CD14-positive monocyte (primary cell): ENCODE measurements at regions not wholly inside any gene's neighbourhood (a gene's known extent, or its start where the extent isn't known, plus 50 kb on each side); places are given as distances from the start of the nearest gene placed in this dataset.

Source experiments
- DNase-seq, 3 donors: peaks; one replicate each; pipeline ENCODE4 v3.0.0-alpha.2; 2011 to 2022
- H2AFZ ChIP-seq: 2 replicates; pipeline ENCODE4 v1.6.0; 2012; ENCODE audit warnings: mild to moderate bottlenecking, low read depth, low read length, inconsistent platforms; ENCODE audit not compliant: insufficient read depth, poor library complexity, severe bottlenecking
- H3K27ac ChIP-seq, 2 donors: 1 replicate in 1 of 2; 2 replicates in 1 of 2; pipeline ENCODE4 v1.5.1; 2012 to 2013; ENCODE audit warnings: low read length in 2 of 2, control low read depth in 1 of 2, inconsistent platforms in 1 of 2, low read depth in 1 of 2, mild to moderate bottlenecking in 1 of 2
- H3K27me3 ChIP-seq, 2 donors: one replicate each; pipeline versions ENCODE4 v1.6.0 to v1.6.1; 2011 to 2013; ENCODE audit warnings: low read length in 2 of 2; ENCODE audit not compliant: control insufficient read depth in 2 of 2, insufficient read depth in 2 of 2
- H3K36me3 ChIP-seq, 2 donors: replicated peaks in 1 of 2; 1 replicate in 1 of 2; 2 replicates in 1 of 2; pipeline versions ENCODE4 v1.5.1 to v1.6.1; 2012 to 2013; ENCODE audit warnings: low read length in 2 of 2, control low read depth in 1 of 2, inconsistent platforms in 1 of 2, mild to moderate bottlenecking in 1 of 2; ENCODE audit not compliant: insufficient read depth in 2 of 2, control insufficient read depth in 1 of 2
- H3K4me1 ChIP-seq, 2 donors: 1 replicate in 1 of 2; 2 replicates in 1 of 2; pipeline versions ENCODE4 v1.5.1 to v1.6.1; 2012 to 2013; ENCODE audit warnings: low read length in 2 of 2, control low read depth in 1 of 2, inconsistent platforms in 1 of 2, mild to moderate bottlenecking in 1 of 2, moderate library complexity in 1 of 2; ENCODE audit not compliant: insufficient read depth in 2 of 2, control insufficient read depth in 1 of 2
- H3K4me2 ChIP-seq: replicated peaks from 2 replicates; pipeline ENCODE3; 2012; ENCODE audit warnings: low read length, moderate library complexity, mild to moderate bottlenecking; ENCODE audit not compliant: poor library complexity, severe bottlenecking; ENCODE audit errors: extremely low read depth
- H3K4me3 ChIP-seq, 3 experiments: fragments of 200-600 bp in 1 of 3; sonication (generic) in 1 of 3; replicated peaks in 1 of 3; 1 replicate in 2 of 3; 2 replicates in 1 of 3; pipeline ENCODE4 v1.5.1; 2011 to 2013; ENCODE audit warnings: low read length in 3 of 3, mild to moderate bottlenecking in 3 of 3, control low read depth in 2 of 3, low read depth in 2 of 3, inconsistent platforms in 1 of 3, moderate library complexity in 1 of 3
- H3K79me2 ChIP-seq: 2 replicates; pipeline ENCODE4 v1.6.0; 2012; ENCODE audit warnings: mild to moderate bottlenecking, control low read depth, inconsistent platforms, low read length, moderate library complexity; ENCODE audit not compliant: insufficient read depth
- H3K9ac ChIP-seq: 2 replicates; pipeline ENCODE4 v1.6.0; 2017; ENCODE audit warnings: low read length, mild to moderate bottlenecking; ENCODE audit not compliant: insufficient read depth, poor library complexity, severe bottlenecking
- H3K9me3 ChIP-seq, 2 donors: replicated peaks in 1 of 2; 1 replicate in 1 of 2; 2 replicates in 1 of 2; pipeline versions ENCODE4 v1.5.1 to v1.6.1; 2012 to 2013; ENCODE audit warnings: low read length in 2 of 2, control low read depth in 1 of 2; ENCODE audit not compliant: control insufficient read depth in 1 of 2, insufficient read depth in 1 of 2
- H4K20me1 ChIP-seq: 2 replicates; pipeline ENCODE4 v1.6.0; 2012; ENCODE audit warnings: mild to moderate bottlenecking, low read length, control low read depth, moderate library complexity; ENCODE audit not compliant: insufficient read depth
- H3K27ac Mint-ChIP-seq, 7 donors: one replicate each; pipeline ENCODE4 v1.8.0; 2020; ENCODE audit warnings: mild to moderate bottlenecking in 7 of 7, mixed read lengths in 7 of 7, moderate library complexity in 6 of 7, inconsistent platforms in 2 of 7
- H3K27me3 Mint-ChIP-seq, 3 donors: one replicate each; pipeline ENCODE4 v1.8.0; 2021 to 2022; ENCODE audit warnings: low read depth in 3 of 3, mild to moderate bottlenecking in 3 of 3, mixed read lengths in 3 of 3, moderate library complexity in 3 of 3, inconsistent platforms in 1 of 3
- H3K36me3 Mint-ChIP-seq, 2 donors: one replicate each; pipeline ENCODE4 v1.8.0; 2020; ENCODE audit warnings: mixed read lengths in 2 of 2, inconsistent platforms in 1 of 2, mild to moderate bottlenecking in 1 of 2
- H3K4me1 Mint-ChIP-seq: one replicate; pipeline ENCODE4 v1.8.0; 2020; ENCODE audit warnings: mild to moderate bottlenecking, mixed read lengths
- H3K4me3 Mint-ChIP-seq, 2 donors: one replicate each; pipeline ENCODE4 v1.8.0; 2020; ENCODE audit warnings: mild to moderate bottlenecking in 2 of 2, mixed read lengths in 2 of 2, moderate library complexity in 1 of 2
- H3K9me3 Mint-ChIP-seq, 7 donors: one replicate each; pipeline ENCODE4 v1.8.0; 2020 to 2022; ENCODE audit warnings: mixed read lengths in 7 of 7, mild to moderate bottlenecking in 6 of 7, moderate library complexity in 6 of 7, inconsistent platforms in 2 of 7
- WGBS: methylation state at CpG from one replicate; pipeline ENCODE4 v1.1.5; 2013; ENCODE audit warnings: missing lambda C conversion rate; ENCODE audit not compliant: insufficient coverage; 5-methylcytosine and 5-hydroxymethylcytosine counted together
- intact Hi-C, 2 donors: fragments of 100-400 bp; cut with micrococcal nuclease; formaldehyde crosslinking; loops; one replicate each; pipeline versions ENCODE4 v1.15.0 to v1.15.1; 2023
- TF ChIP-seq, protein P1 (sequence below): fragments of 200-600 bp; IDR thresholded peaks from one replicate; pipeline ENCODE4 v1.8.0; 2022; ENCODE audit warnings: antibody characterized with exemption, mild to moderate bottlenecking

DNA sequence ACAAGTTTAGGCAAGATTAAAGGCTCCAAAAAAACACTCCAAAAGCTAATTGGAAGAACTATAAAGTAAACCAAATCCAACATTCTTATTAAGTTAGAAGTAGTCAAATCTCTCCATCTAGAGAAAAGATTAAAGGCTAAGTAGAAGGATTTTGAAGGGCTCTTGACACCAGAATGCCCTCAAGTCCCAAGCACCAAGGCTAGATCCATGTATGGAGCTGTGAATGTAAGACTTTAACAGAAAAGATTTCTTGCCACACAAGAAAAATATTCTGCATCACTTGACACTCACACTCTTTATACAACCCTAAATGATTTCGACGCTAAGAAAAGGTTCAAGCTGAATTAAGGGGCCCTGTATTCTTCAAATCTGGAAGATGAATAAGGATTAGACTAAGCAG is 345.2 kb downstream of the VGLL3 start:
- intact Hi-C loops = no loop called here

DNA sequence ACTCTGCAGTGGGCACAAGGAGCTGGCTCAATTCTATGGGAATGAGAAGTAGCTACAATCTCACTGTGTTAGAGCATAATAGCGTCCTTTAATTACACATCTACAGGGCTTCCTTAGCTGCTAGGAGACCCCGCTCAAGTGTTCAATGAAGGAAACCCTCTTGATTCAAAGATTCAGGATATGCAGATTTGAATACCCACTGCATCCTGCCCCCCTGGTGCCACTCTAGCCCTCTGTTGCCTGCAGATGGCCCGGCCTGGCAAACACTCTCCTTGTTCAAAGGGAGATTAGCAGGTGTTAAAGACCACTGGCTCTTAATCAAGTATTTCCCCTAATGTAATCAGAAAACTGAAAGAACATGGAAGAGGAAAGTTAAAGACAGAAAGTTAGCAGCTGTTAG is 356.6 kb downstream of the VGLL3 start:
- no peak overlapping the region for H3K4me3 Mint-ChIP-seq
- no peaks in the 10 kb centered on the region for H3K4me1 Mint-ChIP-seq
- H3K9me3 Mint-ChIP-seq = peaks cover 0 to 4% (median under 1%) of the 10 kb centered on the region in 7 donors
- 100% methylated on average over 1 of the region's 3 CpGs for WGBS
- H3K4me2 ChIP-seq = no peak overlapping the region
- peaks cover 0 to 6% of the 10 kb centered on the region in 2 donors for H3K9me3 ChIP-seq
- H3K36me3 ChIP-seq = no peaks in the 10 kb centered on the region
- no peaks in the 10 kb centered on the region for H4K20me1 ChIP-seq
- H3K9ac ChIP-seq = no peak overlapping the region
- DNase-seq = no peak
- H3K4me3 ChIP-seq = no peak overlapping the region
- TF ChIP-seq, protein P1, sequence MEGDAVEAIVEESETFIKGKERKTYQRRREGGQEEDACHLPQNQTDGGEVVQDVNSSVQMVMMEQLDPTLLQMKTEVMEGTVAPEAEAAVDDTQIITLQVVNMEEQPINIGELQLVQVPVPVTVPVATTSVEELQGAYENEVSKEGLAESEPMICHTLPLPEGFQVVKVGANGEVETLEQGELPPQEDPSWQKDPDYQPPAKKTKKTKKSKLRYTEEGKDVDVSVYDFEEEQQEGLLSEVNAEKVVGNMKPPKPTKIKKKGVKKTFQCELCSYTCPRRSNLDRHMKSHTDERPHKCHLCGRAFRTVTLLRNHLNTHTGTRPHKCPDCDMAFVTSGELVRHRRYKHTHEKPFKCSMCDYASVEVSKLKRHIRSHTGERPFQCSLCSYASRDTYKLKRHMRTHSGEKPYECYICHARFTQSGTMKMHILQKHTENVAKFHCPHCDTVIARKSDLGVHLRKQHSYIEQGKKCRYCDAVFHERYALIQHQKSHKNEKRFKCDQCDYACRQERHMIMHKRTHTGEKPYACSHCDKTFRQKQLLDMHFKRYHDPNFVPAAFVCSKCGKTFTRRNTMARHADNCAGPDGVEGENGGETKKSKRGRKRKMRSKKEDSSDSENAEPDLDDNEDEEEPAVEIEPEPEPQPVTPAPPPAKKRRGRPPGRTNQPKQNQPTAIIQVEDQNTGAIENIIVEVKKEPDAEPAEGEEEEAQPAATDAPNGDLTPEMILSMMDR = no peak
- no peak overlapping the region for H3K27ac Mint-ChIP-seq
- H3K79me2 ChIP-seq = no peaks in the 10 kb centered on the region
- H3K27me3 Mint-ChIP-seq = no peaks in the 10 kb centered on the region
- H3K4me1 ChIP-seq = no peaks in the 10 kb centered on the region
- no peak overlapping the region for H3K27ac ChIP-seq
- intact Hi-C loops = no loop called here
- H3K27me3 ChIP-seq = no peaks in the 10 kb centered on the region
- H3K36me3 Mint-ChIP-seq = no peaks in the 10 kb centered on the region
- no peak overlapping the region for H2AFZ ChIP-seq

More for the DNA sequence above, 345.2 kb downstream of the VGLL3 start:
- Histone ChIP-seq H3K9ac (no peak overlapping the region), H3K4me1 (no peaks in the 10 kb centered on the region), H3K4me3 (no peak overlapping the region), H3K27ac (no peak overlapping the region), H3K79me2 (no peaks in the 10 kb centered on the region), H4K20me1 (no peaks in the 10 kb centered on the region), H3K27me3 (no peaks in the 10 kb centered on the region), H2AFZ (no peak overlapping the region), H3K9me3 (no peaks in the 10 kb centered on the region), H3K4me2 (no peak overlapping the region), H3K36me3 (no peaks in the 10 kb centered on the region)
- DNase-seq = no peak
- H3K36me3 Mint-ChIP-seq = no peaks in the 10 kb centered on the region
- no peak overlapping the region for H3K27ac Mint-ChIP-seq
- H3K4me1 Mint-ChIP-seq = no peaks in the 10 kb centered on the region
- WGBS = no CpG with 5 or more reads among the region's 2 CpGs
- TF ChIP-seq, protein P1 = no peak
- no peaks in the 10 kb centered on the region for H3K27me3 Mint-ChIP-seq
- H3K9me3 Mint-ChIP-seq = peaks cover 0 to 3% (median 1%) of the 10 kb centered on the region in 7 donors
- no peak overlapping the region for H3K4me3 Mint-ChIP-seq
